Lung (tissue), 11 donors: ENCODE measurements at regions not wholly inside any gene's neighbourhood (a gene's known extent, or its start where the extent isn't known, plus 50 kb on each side); places are given as distances from the start of the nearest gene placed in this dataset.

Source experiments
- ATAC-seq: fragments of 200-7000 bp; cut with Tn5 transposase; one replicate; pipeline ENCODE4 v1.9.1; 2020; ENCODE audit warnings: moderate number of reproducible peaks; ENCODE audit not compliant: insufficient read depth, low FRiP score
- DNase-seq, 3 donors: peaks; one replicate each; pipeline ENCODE4 v3.0.0-alpha.2; 2013 to 2017
- H3K27ac ChIP-seq, 2 donors: one replicate each; pipeline ENCODE4 v1.5.1; 2013; ENCODE audit warnings: mild to moderate bottlenecking in 2 of 2, moderate library complexity in 2 of 2, control low read depth in 1 of 2, inconsistent platforms in 1 of 2, low read depth in 1 of 2, low read length in 1 of 2
- H3K27me3 ChIP-seq, 3 donors: one replicate each; pipeline ENCODE4 v1.5.1; 2013; ENCODE audit warnings: low read length in 2 of 3; ENCODE audit not compliant: control insufficient read depth in 3 of 3, insufficient read depth in 3 of 3
- H3K36me3 ChIP-seq, 4 donors: one replicate each; pipeline ENCODE4 v1.5.1; 2013; ENCODE audit warnings: low read length in 4 of 4, mild to moderate bottlenecking in 1 of 4, moderate library complexity in 1 of 4; ENCODE audit not compliant: control insufficient read depth in 4 of 4, insufficient read depth in 4 of 4
- H3K4me1 ChIP-seq, 5 donors: one replicate each; pipeline ENCODE4 v1.5.1; 2013; ENCODE audit warnings: low read length in 5 of 5, mild to moderate bottlenecking in 2 of 5, moderate library complexity in 1 of 5; ENCODE audit not compliant: control insufficient read depth in 5 of 5, insufficient read depth in 5 of 5
- H3K4me3 ChIP-seq: one replicate; pipeline ENCODE4 v1.5.1; 2013; ENCODE audit warnings: mild to moderate bottlenecking, control low read depth, moderate library complexity
- H3K9ac ChIP-seq, 2 donors: one replicate each; pipeline ENCODE4 v1.5.1; 2013; ENCODE audit warnings: low read length in 2 of 2, control low read depth in 1 of 2; ENCODE audit not compliant: insufficient read depth in 1 of 2
- H3K9me3 ChIP-seq, 4 donors: one replicate each; pipeline ENCODE4 v1.5.1; 2013; ENCODE audit warnings: low read length in 3 of 4, mild to moderate bottlenecking in 1 of 4, moderate library complexity in 1 of 4; ENCODE audit not compliant: control insufficient read depth in 4 of 4, insufficient read depth in 3 of 4
- CTCF ChIP-seq: IDR thresholded peaks from 2 replicates; pipeline ENCODE4 v1.5.1; 2012; ENCODE audit warnings: mild to moderate bottlenecking; ENCODE audit errors: control extremely low read depth, extremely low read depth
- WGBS, 2 donors: extraction: QIAGEN DNeasy Blood & Tissue Kit; methylation state at CpG; one replicate each; pipeline ENCODE4 v1.1.7; 2013; 5-methylcytosine and 5-hydroxymethylcytosine counted together
- donor health status: control.
- donor health status: control.
- donor health status: Bipolar disorder and iron deficiency.
- donor health status: healthy.
- donor health status: DM: yes; HTN: yes; CAD: no.

GRCh38 chr4:142909908-142910307 lies 63.8 kb upstream of the INPP4B start:
- 74 to 82% methylated on average over 2 of the region's 2 CpGs for WGBS, 2 donors
- DNase-seq = no peak
- peaks cover 0 to 2% (median 0%) of the 10 kb centered on the region in 3 donors for H3K27me3 ChIP-seq
- no peaks in the 10 kb centered on the region for H3K4me1 ChIP-seq
- no peaks in the 10 kb centered on the region for H3K36me3 ChIP-seq
- no peaks in the 10 kb centered on the region for H3K9me3 ChIP-seq
- no peak for TF ChIP-seq CTCF
- H3K4me3 ChIP-seq = no peak overlapping the region
- H3K9ac ChIP-seq = no peak overlapping the region
- no peak for ATAC-seq
- no peak overlapping the region for H3K27ac ChIP-seq

GRCh38 chr4:142913034-142913433 lies 66.9 kb upstream of the INPP4B start:
- H3K27me3 ChIP-seq = peaks cover 0 to 2% (median 0%) of the 10 kb centered on the region in 3 donors
- no peaks in the 10 kb centered on the region for H3K9me3 ChIP-seq
- 91 to 94% methylated on average over 1 of the region's 1 CpG for WGBS, 2 donors
- no peak overlapping the region for H3K9ac ChIP-seq
- H3K4me1 ChIP-seq = no peaks in the 10 kb centered on the region
- H3K27ac ChIP-seq = no peak overlapping the region
- no peaks in the 10 kb centered on the region for H3K36me3 ChIP-seq
- no peak for DNase-seq
- H3K4me3 ChIP-seq = no peak overlapping the region
- no peak for ATAC-seq
- TF ChIP-seq CTCF = no peak

- H3K9me3 ChIP-seq = no peaks in the 10 kb centered on the region
- no peaks in the 10 kb centered on the region for H3K4me1 ChIP-seq
- H3K27ac ChIP-seq = no peak overlapping the region
- no peaks in the 10 kb centered on the region for H3K36me3 ChIP-seq
- WGBS, 2 donors = 85 to 87% methylated on average over 4 of the region's 4 CpGs
- peaks cover 0 to 2% (median 0%) of the 10 kb centered on the region in 3 donors for H3K27me3 ChIP-seq
- no peak for TF ChIP-seq CTCF
- H3K4me3 ChIP-seq = no peak overlapping the region
- no peak overlapping the region for H3K9ac ChIP-seq
- ATAC-seq (no peak), DNase-seq (no peak)
Observed at GRCh38 chr4:142913461-142914030, 67.4 kb upstream of the INPP4B start.

- no peak for ATAC-seq
Observed at GRCh38 chr4:142917678-142918077, 71.6 kb upstream of the INPP4B start.

More at GRCh38 chr4:142917678-142918077, 71.6 kb upstream of the INPP4B start:
- Histone ChIP-seq H3K36me3 (no peaks in the 10 kb centered on the region), H3K9me3 (no peaks in the 10 kb centered on the region), H3K4me3 (no peak overlapping the region), H3K4me1 (no peaks in the 10 kb centered on the region), H3K27me3 (no peaks in the 10 kb centered on the region), H3K9ac (no peak overlapping the region), H3K27ac (no peak overlapping the region)
- 87 to 88% methylated on average over 4 of the region's 4 CpGs for WGBS, 2 donors
- DNase-seq = no peak
- TF ChIP-seq CTCF = no peak
